ENCODE measurements at regions not wholly inside any gene's neighbourhood (a gene's known extent, or its start where the extent isn't known, plus 50 kb on each side); places are given as distances from the start of the nearest gene placed in this dataset.

- H3K4me3 Mint-ChIP-seq (ENCODE audit: unreplicated experiment) = no peak overlapping the region
- no peak for DNase-seq (ENCODE audit: low spot score)
- H3K4me1 Mint-ChIP-seq (ENCODE audit: unreplicated experiment) = no peaks in the 10 kb centered on the region
- peaks cover 2% of the 10 kb centered on the region for H3K27me3 Mint-ChIP-seq (ENCODE audit: unreplicated experiment)
- no peaks in the 10 kb centered on the region for H3K9me3 Mint-ChIP-seq (ENCODE audit: unreplicated experiment)
- no peak for TF ChIP-seq CTCF (IDR thresholded peaks at IDR 0.05; ENCODE audit: unreplicated experiment)
- H3K36me3 Mint-ChIP-seq (ENCODE audit: low read depth, unreplicated experiment) = no peaks in the 10 kb centered on the region
- no peak overlapping the region for H3K27ac Mint-ChIP-seq (ENCODE audit: unreplicated experiment)
Observed at GRCh38 chr4:34766935-34767334, 1477.4 kb downstream of the ARAP2 start.

- H3K27me3 Mint-ChIP-seq (ENCODE audit: unreplicated experiment) = peaks cover 2% of the 10 kb centered on the region
- no peak overlapping the region for H3K4me3 Mint-ChIP-seq (ENCODE audit: unreplicated experiment)
- TF ChIP-seq CTCF (IDR thresholded peaks at IDR 0.05; ENCODE audit: unreplicated experiment) = no peak
- H3K36me3 Mint-ChIP-seq (ENCODE audit: low read depth, unreplicated experiment) = no peaks in the 10 kb centered on the region
- H3K9me3 Mint-ChIP-seq (ENCODE audit: unreplicated experiment) = no peaks in the 10 kb centered on the region
- no peak overlapping the region for H3K27ac Mint-ChIP-seq (ENCODE audit: unreplicated experiment)
- H3K4me1 Mint-ChIP-seq (ENCODE audit: unreplicated experiment) = no peaks in the 10 kb centered on the region
- no peak for DNase-seq (ENCODE audit: low spot score)
Observed at GRCh38 chr4:34767407-34767806, 1476.9 kb downstream of the ARAP2 start.

- no peak overlapping the region for H3K4me3 Mint-ChIP-seq (ENCODE audit: unreplicated experiment)
- peaks cover 2% of the 10 kb centered on the region for H3K27me3 Mint-ChIP-seq (ENCODE audit: unreplicated experiment)
- H3K4me1 Mint-ChIP-seq (ENCODE audit: unreplicated experiment) = no peaks in the 10 kb centered on the region
- no peak for DNase-seq (ENCODE audit: low spot score)
- H3K27ac Mint-ChIP-seq (ENCODE audit: unreplicated experiment) = no peak overlapping the region
- no peaks in the 10 kb centered on the region for H3K9me3 Mint-ChIP-seq (ENCODE audit: unreplicated experiment)
- H3K36me3 Mint-ChIP-seq (ENCODE audit: low read depth, unreplicated experiment) = no peaks in the 10 kb centered on the region
- TF ChIP-seq CTCF (IDR thresholded peaks at IDR 0.05; ENCODE audit: unreplicated experiment) = no peak
Observed at GRCh38 chr4:34771632-34772031, 1472.7 kb downstream of the ARAP2 start.

- Mint-ChIP-seq H3K9me3 (ENCODE audit: unreplicated experiment) (no peaks in the 10 kb centered on the region), H3K4me1 (ENCODE audit: unreplicated experiment) (no peaks in the 10 kb centered on the region), H3K27ac (ENCODE audit: unreplicated experiment) (no peak overlapping the region), H3K4me3 (ENCODE audit: unreplicated experiment) (no peak overlapping the region), H3K27me3 (ENCODE audit: unreplicated experiment) (no peaks in the 10 kb centered on the region), H3K36me3 (ENCODE audit: low read depth, unreplicated experiment) (no peaks in the 10 kb centered on the region)
- TF ChIP-seq CTCF (IDR thresholded peaks at IDR 0.05; ENCODE audit: unreplicated experiment) = no peak
- DNase-seq (ENCODE audit: low spot score) = no peak
Observed at GRCh38 chr4:34790131-34790530, 1454.2 kb downstream of the ARAP2 start.

- Mint-ChIP-seq H3K27ac (ENCODE audit: unreplicated experiment) (no peak overlapping the region), H3K4me1 (ENCODE audit: unreplicated experiment) (no peaks in the 10 kb centered on the region), H3K4me3 (ENCODE audit: unreplicated experiment) (no peak overlapping the region), H3K27me3 (ENCODE audit: unreplicated experiment) (no peaks in the 10 kb centered on the region), H3K9me3 (ENCODE audit: unreplicated experiment) (no peaks in the 10 kb centered on the region), H3K36me3 (ENCODE audit: low read depth, unreplicated experiment) (no peaks in the 10 kb centered on the region)
- DNase-seq (ENCODE audit: low spot score) = no peak
- no peak for TF ChIP-seq CTCF (IDR thresholded peaks at IDR 0.05; ENCODE audit: unreplicated experiment)
Observed at GRCh38 chr4:34791209-34791608, 1453.1 kb downstream of the ARAP2 start.

Data from endothelial cell (in vitro differentiated cells).